ENCODE measurements at regions not wholly inside any gene's neighbourhood (a gene's known extent, or its start where the extent isn't known, plus 50 kb on each side); places are given as distances from the start of the nearest gene placed in this dataset.
"Not testable (repeated sequence)": the region's sequence is repeated elsewhere in the genome, so short reads cannot be mapped to it uniquely, and the experiment has no call there.

DNA sequence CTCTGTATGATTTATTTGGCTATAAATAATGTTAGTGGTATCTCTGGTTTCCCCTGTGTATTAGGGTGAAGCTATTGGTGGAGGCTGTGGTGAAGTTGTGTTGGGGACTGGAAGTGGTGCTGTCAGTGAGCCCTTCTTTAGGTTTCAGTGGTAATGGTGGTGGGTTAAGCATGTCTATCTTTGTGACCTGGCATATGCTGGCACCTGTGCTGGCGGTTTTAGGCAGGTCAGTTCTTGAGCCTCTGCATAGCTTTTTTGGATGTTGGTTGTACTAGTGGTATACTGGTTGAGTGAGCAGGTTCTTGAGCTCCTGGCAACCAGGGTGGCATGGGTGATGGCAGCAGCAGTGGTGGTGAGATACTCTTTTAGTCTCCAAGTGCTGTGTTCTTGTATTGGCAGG lies 161.9 kb upstream of the CAND1 start:
- TF ChIP-seq SUZ12 (IDR thresholded peaks at IDR 0.05; ENCODE audit: extremely low read depth, insufficient read depth, insufficient read length) (no peak), YY1 (IDR thresholded peaks at IDR 0.05; ENCODE audit: insufficient read depth, insufficient read length) (no peak), ZNF274 (IDR thresholded peaks at IDR 0.05; ENCODE audit: low read depth, low read length) (no peak)
- H3K9me3 ChIP-seq (ENCODE audit: insufficient read depth, low read length): peaks cover 11% of the 10 kb centered on the region; the same call in 1 of the 2 replicates
- H3K4me3 ChIP-seq (ENCODE audit: insufficient read length, low read depth): no peak overlapping the region
- no peaks in the 10 kb centered on the region for H3K36me3 ChIP-seq (ENCODE audit: insufficient read depth, insufficient read length, low read length)
- no peak for DNase-seq (ENCODE audit: low read depth, low spot score)
- no peaks in the 10 kb centered on the region for H3K4me1 ChIP-seq (ENCODE audit: insufficient read depth, insufficient read length)
- no peaks in the 10 kb centered on the region for H3K27me3 ChIP-seq (ENCODE audit: insufficient read depth, insufficient read length)
- no peak overlapping the region for H3K9ac ChIP-seq (ENCODE audit: insufficient read length, low read depth)

DNA sequence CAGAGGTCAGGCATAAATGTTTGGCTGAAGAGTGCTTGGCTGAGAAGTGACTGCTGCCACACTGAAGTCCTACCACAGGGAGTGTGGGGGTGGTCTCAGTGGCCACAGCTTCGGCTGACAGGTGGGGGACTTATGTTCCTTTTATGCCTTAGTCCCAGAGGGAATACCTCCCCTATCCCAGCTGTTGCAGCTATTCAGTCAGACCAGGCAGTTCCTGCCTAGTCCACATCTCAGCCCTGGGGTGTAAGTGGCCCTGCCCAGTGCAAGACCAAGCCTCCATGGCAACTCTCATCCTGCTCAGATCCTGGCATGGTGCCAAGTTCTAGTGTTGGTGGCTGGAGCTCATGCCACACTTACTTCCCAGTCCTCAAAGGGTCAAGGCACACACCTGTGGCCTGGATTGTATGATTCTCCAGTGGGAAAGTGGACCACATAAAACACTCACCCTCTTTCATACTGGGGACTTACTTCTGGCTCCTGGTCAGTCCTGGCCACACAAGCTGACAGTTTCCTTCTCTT lies 161.3 kb upstream of the CAND1 start:
- H3K9me3 ChIP-seq (ENCODE audit: insufficient read depth, low read length): peaks cover 11% of the 10 kb centered on the region; the same call in 1 of the 2 replicates
- H3K4me1 ChIP-seq (ENCODE audit: insufficient read depth, insufficient read length): no peaks in the 10 kb centered on the region
- no peaks in the 10 kb centered on the region for H3K27me3 ChIP-seq (ENCODE audit: insufficient read depth, insufficient read length)
- DNase-seq (ENCODE audit: low read depth, low spot score): no peak
- TF ChIP-seq YY1 (IDR thresholded peaks at IDR 0.05; ENCODE audit: insufficient read depth, insufficient read length) (no peak), ZNF274 (IDR thresholded peaks at IDR 0.05; ENCODE audit: low read depth, low read length) (no peak), SUZ12 (IDR thresholded peaks at IDR 0.05; ENCODE audit: extremely low read depth, insufficient read depth, insufficient read length) (no peak)
- no peak overlapping the region for H3K4me3 ChIP-seq (ENCODE audit: insufficient read length, low read depth)
- no peaks in the 10 kb centered on the region for H3K36me3 ChIP-seq (ENCODE audit: insufficient read depth, insufficient read length, low read length)
- no peak overlapping the region for H3K9ac ChIP-seq (ENCODE audit: insufficient read length, low read depth)

DNA sequence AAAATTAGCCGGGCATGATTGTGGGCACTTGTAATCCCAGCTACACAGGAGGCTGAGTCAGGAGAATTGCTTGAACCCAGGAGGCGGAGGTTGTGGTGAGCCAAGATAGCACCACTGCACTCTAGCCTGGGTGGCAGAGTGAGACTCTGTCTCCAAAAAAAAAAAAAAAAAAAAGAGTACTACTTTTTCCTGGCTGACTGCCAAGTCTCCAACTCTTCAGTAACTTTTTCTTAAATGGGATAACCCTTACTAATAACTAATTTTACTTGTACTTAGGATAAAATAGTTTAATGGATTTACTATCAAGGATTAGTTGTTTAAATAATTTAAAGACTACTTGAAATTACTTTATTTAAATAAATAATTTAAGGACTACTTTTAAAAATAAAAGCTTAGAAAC lies 158.8 kb upstream of the CAND1 start:
- DNase-seq (ENCODE audit: low read depth, low spot score); H3K36me3 ChIP-seq (ENCODE audit: insufficient read depth, insufficient read length, low read length); H3K4me1 ChIP-seq (ENCODE audit: insufficient read depth, insufficient read length); H3K4me3 ChIP-seq (ENCODE audit: insufficient read length, low read depth); H3K27me3 ChIP-seq (ENCODE audit: insufficient read depth, insufficient read length); H3K9ac ChIP-seq (ENCODE audit: insufficient read length, low read depth): not testable (repeated sequence)
- peaks cover 11% of the 10 kb centered on the region; the same call in 1 of the 2 replicates for H3K9me3 ChIP-seq (ENCODE audit: insufficient read depth, low read length)

DNA sequence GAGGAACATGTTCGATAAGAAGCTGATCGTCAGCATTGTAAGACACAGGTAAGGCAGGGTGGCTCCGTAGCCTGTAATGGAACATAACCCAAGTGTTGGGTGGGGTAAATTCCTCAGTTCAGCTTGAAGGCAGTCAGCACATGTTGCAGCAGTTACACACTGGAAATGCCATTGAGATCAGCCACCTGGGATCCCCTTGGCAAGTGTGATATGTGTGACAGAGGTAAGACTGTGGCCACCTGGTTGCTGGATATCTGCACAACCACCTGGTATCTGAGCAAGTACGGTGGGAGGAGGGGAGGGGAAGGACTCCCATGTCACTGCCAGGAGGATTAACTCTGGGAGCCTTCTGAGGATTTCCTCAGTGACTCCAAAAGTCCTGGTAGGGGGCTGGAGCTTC lies 158.0 kb upstream of the CAND1 start:
- Histone ChIP-seq H3K9ac (ENCODE audit: insufficient read length, low read depth) (no peak overlapping the region), H3K36me3 (ENCODE audit: insufficient read depth, insufficient read length, low read length) (no peaks in the 10 kb centered on the region), H3K4me3 (ENCODE audit: insufficient read length, low read depth) (no peak overlapping the region), H3K27me3 (ENCODE audit: insufficient read depth, insufficient read length) (no peaks in the 10 kb centered on the region), H3K4me1 (ENCODE audit: insufficient read depth, insufficient read length) (no peaks in the 10 kb centered on the region), H3K9me3 (ENCODE audit: insufficient read depth, low read length) (peaks cover 2% of the 10 kb centered on the region; the same call in 1 of the 2 replicates)
- no peak for DNase-seq (ENCODE audit: low read depth, low spot score)
- TF ChIP-seq ZNF274 (IDR thresholded peaks at IDR 0.05; ENCODE audit: low read depth, low read length): no peak
- no peak for TF ChIP-seq YY1 (IDR thresholded peaks at IDR 0.05; ENCODE audit: insufficient read depth, insufficient read length)
- TF ChIP-seq SUZ12 (IDR thresholded peaks at IDR 0.05; ENCODE audit: extremely low read depth, insufficient read depth, insufficient read length): no peak

DNA sequence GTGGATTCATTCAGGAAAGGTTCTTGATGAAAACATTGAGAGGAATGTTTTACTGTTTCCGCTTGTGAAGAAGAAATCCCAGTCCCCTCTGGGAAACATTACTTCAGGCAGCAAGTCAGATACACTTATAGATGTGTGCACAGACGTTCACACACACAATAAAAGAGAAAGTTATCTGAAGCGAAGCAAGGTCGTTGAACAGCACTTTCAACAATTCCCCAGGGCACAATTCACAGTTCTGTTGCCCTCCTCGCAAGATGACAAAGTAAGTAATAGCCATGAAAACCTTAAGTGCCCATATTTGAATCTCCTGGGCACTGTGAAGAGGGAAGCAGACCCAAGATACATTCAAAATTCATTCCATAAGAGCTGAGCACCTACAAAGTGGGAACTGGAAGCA lies 156.6 kb upstream of the CAND1 start:
- no peaks in the 10 kb centered on the region for H3K9me3 ChIP-seq (ENCODE audit: insufficient read depth, low read length)
- no peak overlapping the region for H3K4me3 ChIP-seq (ENCODE audit: insufficient read length, low read depth)
- TF ChIP-seq ZNF274 (IDR thresholded peaks at IDR 0.05; ENCODE audit: low read depth, low read length) (no peak), SUZ12 (IDR thresholded peaks at IDR 0.05; ENCODE audit: extremely low read depth, insufficient read depth, insufficient read length) (no peak), YY1 (IDR thresholded peaks at IDR 0.05; ENCODE audit: insufficient read depth, insufficient read length) (no peak)
- H3K4me1 ChIP-seq (ENCODE audit: insufficient read depth, insufficient read length): no peaks in the 10 kb centered on the region
- H3K36me3 ChIP-seq (ENCODE audit: insufficient read depth, insufficient read length, low read length): no peaks in the 10 kb centered on the region
- H3K27me3 ChIP-seq (ENCODE audit: insufficient read depth, insufficient read length): no peaks in the 10 kb centered on the region
- no peak overlapping the region for H3K9ac ChIP-seq (ENCODE audit: insufficient read length, low read depth)
- no peak for DNase-seq (ENCODE audit: low read depth, low spot score)

DNA sequence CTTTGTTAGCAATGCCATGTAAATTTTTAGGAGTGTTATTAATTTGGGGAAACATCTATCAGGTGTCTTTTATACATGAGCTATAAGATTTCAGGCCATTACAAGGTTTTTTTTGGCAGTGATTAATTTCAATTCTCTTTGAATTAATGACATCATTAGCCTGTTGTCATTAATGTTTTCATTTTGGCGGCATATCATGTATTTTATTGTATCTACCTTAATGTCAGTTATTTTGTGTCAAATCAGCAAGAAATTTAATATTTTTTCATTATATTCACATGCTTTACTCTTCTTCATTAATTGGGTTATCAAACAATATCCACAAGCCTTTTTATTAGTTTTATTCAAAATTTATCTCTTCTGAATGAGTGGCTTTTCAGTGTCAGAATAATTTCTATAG lies 153.0 kb upstream of the CAND1 start:
- Histone ChIP-seq H3K9me3 (ENCODE audit: insufficient read depth, low read length) (no peaks in the 10 kb centered on the region), H3K9ac (ENCODE audit: insufficient read length, low read depth) (no peak overlapping the region), H3K36me3 (ENCODE audit: insufficient read depth, insufficient read length, low read length) (no peaks in the 10 kb centered on the region), H3K27me3 (ENCODE audit: insufficient read depth, insufficient read length) (no peaks in the 10 kb centered on the region), H3K4me1 (ENCODE audit: insufficient read depth, insufficient read length) (no peaks in the 10 kb centered on the region), H3K4me3 (ENCODE audit: insufficient read length, low read depth) (no peak overlapping the region)
- no peak for DNase-seq (ENCODE audit: low read depth, low spot score)
- TF ChIP-seq ZNF274 (IDR thresholded peaks at IDR 0.05; ENCODE audit: low read depth, low read length) (no peak), YY1 (IDR thresholded peaks at IDR 0.05; ENCODE audit: insufficient read depth, insufficient read length) (no peak), SUZ12 (IDR thresholded peaks at IDR 0.05; ENCODE audit: extremely low read depth, insufficient read depth, insufficient read length) (no peak)

DNA sequence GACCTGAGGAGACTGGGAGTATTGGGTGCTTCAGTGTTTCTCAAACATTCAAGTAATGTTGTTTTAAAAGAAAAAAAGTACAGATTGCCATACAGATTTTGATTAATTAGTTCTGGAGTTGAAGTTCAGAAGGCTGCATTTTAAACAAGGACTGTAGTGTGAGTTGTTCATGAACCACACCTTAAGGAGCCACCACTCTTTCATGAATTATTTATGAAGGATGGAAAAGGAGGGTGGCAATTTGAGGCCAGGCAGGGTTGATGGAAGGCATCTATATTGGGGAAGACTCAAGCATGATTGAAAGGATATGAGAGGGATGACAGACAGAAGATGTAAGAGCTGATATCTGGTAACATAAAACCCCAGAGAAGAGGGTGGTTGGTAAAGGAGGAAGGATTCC lies 146.6 kb upstream of the CAND1 start:
- H3K9me3 ChIP-seq (ENCODE audit: insufficient read depth, low read length): no peaks in the 10 kb centered on the region
- no peak overlapping the region for H3K4me3 ChIP-seq (ENCODE audit: insufficient read length, low read depth)
- H3K4me1 ChIP-seq (ENCODE audit: insufficient read depth, insufficient read length): no peaks in the 10 kb centered on the region
- H3K9ac ChIP-seq (ENCODE audit: insufficient read length, low read depth): no peak overlapping the region
- H3K27me3 ChIP-seq (ENCODE audit: insufficient read depth, insufficient read length): no peaks in the 10 kb centered on the region
- H3K36me3 ChIP-seq (ENCODE audit: insufficient read depth, insufficient read length, low read length): no peaks in the 10 kb centered on the region
- no peak for TF ChIP-seq SUZ12 (IDR thresholded peaks at IDR 0.05; ENCODE audit: extremely low read depth, insufficient read depth, insufficient read length)
- no peak for TF ChIP-seq ZNF274 (IDR thresholded peaks at IDR 0.05; ENCODE audit: low read depth, low read length)
- no peak for TF ChIP-seq YY1 (IDR thresholded peaks at IDR 0.05; ENCODE audit: insufficient read depth, insufficient read length)
- DNase-seq (ENCODE audit: low read depth, low spot score): no peak

DNA sequence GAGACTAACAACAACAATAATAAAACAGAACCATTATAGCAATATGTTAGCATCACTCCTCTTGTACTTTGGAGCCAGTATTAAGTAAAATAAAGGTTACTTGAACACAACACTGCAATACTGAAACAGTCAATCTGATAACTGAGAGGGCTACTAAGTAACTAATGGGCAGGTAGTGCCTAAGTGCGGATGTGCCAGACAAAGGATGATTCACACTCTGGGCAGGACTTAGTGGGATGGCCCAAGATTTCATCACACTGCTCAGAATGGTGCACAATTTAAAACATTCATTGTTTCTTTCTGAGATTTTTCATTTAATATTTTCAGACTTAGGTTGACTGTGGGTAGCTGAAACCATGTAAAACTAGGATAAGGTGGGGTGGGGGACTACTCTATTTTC lies 131.9 kb upstream of the CAND1 start:
- Histone ChIP-seq H3K4me1 (ENCODE audit: insufficient read depth, insufficient read length) (no peaks in the 10 kb centered on the region), H3K9ac (ENCODE audit: insufficient read length, low read depth) (no peak overlapping the region), H3K4me3 (ENCODE audit: insufficient read length, low read depth) (no peak overlapping the region), H3K27me3 (ENCODE audit: insufficient read depth, insufficient read length) (no peaks in the 10 kb centered on the region), H3K36me3 (ENCODE audit: insufficient read depth, insufficient read length, low read length) (no peaks in the 10 kb centered on the region), H3K9me3 (ENCODE audit: insufficient read depth, low read length) (no peaks in the 10 kb centered on the region)
- DNase-seq (ENCODE audit: low read depth, low spot score): no peak
- TF ChIP-seq ZNF274 (IDR thresholded peaks at IDR 0.05; ENCODE audit: low read depth, low read length) (no peak), YY1 (IDR thresholded peaks at IDR 0.05; ENCODE audit: insufficient read depth, insufficient read length) (no peak), SUZ12 (IDR thresholded peaks at IDR 0.05; ENCODE audit: extremely low read depth, insufficient read depth, insufficient read length) (no peak)

Measured in NT2/D1 (cell line).